Thyroid gland (tissue), 4 donors: ENCODE measurements at regions not wholly inside any gene's neighbourhood (a gene's known extent, or its start where the extent isn't known, plus 50 kb on each side); places are given as distances from the start of the nearest gene placed in this dataset.

Experiments
- CTCF ChIP-seq, 6 experiments: fragments of 200-600 bp in 3 of 6; fragments of 450-650 bp in 3 of 6; sonication (generic) in 3 of 6; IDR thresholded peaks; one replicate each; pipeline ENCODE4 v1.5.1; 2016 to 2019; ENCODE audit warnings: antibody characterized with exemption in 6 of 6, mild to moderate bottlenecking in 2 of 6, inconsistent platforms in 1 of 6, moderate library complexity in 1 of 6
- POLR2A ChIP-seq, 2 donors: fragments of 450-650 bp; IDR thresholded peaks; one replicate each; pipeline ENCODE4 v1.6.1; 2017; ENCODE audit warnings: antibody characterized with exemption in 2 of 2, mild to moderate bottlenecking in 2 of 2, moderate library complexity in 1 of 2

DNA sequence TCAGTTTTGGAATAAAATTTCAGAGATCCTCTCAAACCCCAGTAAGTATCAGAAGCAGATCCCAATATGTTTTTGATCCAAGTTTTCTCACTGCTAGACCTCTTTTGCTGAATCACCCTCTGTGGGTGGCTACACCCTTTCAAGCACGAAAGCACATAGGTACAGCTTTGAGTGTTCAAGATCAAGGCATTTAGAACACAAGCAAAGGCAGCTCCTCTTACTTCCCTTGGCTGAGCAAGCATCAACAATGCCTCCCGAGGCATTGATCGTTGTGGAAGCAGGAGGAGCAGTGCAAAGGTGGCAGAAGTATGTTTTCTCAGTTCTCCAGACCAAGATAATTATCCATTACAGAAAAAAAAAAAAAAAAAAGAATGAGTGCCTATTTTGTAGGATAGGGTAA is 72.0 kb upstream of the TSPAN7 start:
- TF ChIP-seq CTCF (IDR thresholded peaks at IDR 0.05) (no peak), POLR2A (IDR thresholded peaks at IDR 0.05) (peak in 1 of 2 donors; percentile 6)
